CD14-positive monocyte (primary cell): ENCODE measurements at regions not wholly inside any gene's neighbourhood (a gene's known extent, or its start where the extent isn't known, plus 50 kb on each side); places are given as distances from the start of the nearest gene placed in this dataset.
A peak's percentile ranks its signal among the peaks of the same experiment; 100 is the strongest.

Experiments
- DNase-seq, 3 donors: peaks; one replicate each; pipeline ENCODE4 v3.0.0-alpha.2; 2011 to 2022
- H2AFZ ChIP-seq: 2 replicates; pipeline ENCODE4 v1.6.0; 2012; ENCODE audit warnings: mild to moderate bottlenecking, low read depth, low read length, inconsistent platforms; ENCODE audit not compliant: insufficient read depth, poor library complexity, severe bottlenecking
- H3K27ac ChIP-seq, 2 donors: 1 replicate in 1 of 2; 2 replicates in 1 of 2; pipeline ENCODE4 v1.5.1; 2012 to 2013; ENCODE audit warnings: low read length in 2 of 2, control low read depth in 1 of 2, inconsistent platforms in 1 of 2, low read depth in 1 of 2, mild to moderate bottlenecking in 1 of 2
- H3K27me3 ChIP-seq, 2 donors: one replicate each; pipeline versions ENCODE4 v1.6.0 to v1.6.1; 2011 to 2013; ENCODE audit warnings: low read length in 2 of 2; ENCODE audit not compliant: control insufficient read depth in 2 of 2, insufficient read depth in 2 of 2
- H3K36me3 ChIP-seq, 2 donors: replicated peaks in 1 of 2; 1 replicate in 1 of 2; 2 replicates in 1 of 2; pipeline versions ENCODE4 v1.5.1 to v1.6.1; 2012 to 2013; ENCODE audit warnings: low read length in 2 of 2, control low read depth in 1 of 2, inconsistent platforms in 1 of 2, mild to moderate bottlenecking in 1 of 2; ENCODE audit not compliant: insufficient read depth in 2 of 2, control insufficient read depth in 1 of 2
- H3K4me1 ChIP-seq, 2 donors: 1 replicate in 1 of 2; 2 replicates in 1 of 2; pipeline versions ENCODE4 v1.5.1 to v1.6.1; 2012 to 2013; ENCODE audit warnings: low read length in 2 of 2, control low read depth in 1 of 2, inconsistent platforms in 1 of 2, mild to moderate bottlenecking in 1 of 2, moderate library complexity in 1 of 2; ENCODE audit not compliant: insufficient read depth in 2 of 2, control insufficient read depth in 1 of 2
- H3K4me2 ChIP-seq: replicated peaks from 2 replicates; pipeline ENCODE3; 2012; ENCODE audit warnings: low read length, moderate library complexity, mild to moderate bottlenecking; ENCODE audit not compliant: poor library complexity, severe bottlenecking; ENCODE audit errors: extremely low read depth
- H3K4me3 ChIP-seq, 3 experiments: fragments of 200-600 bp in 1 of 3; sonication (generic) in 1 of 3; replicated peaks in 1 of 3; 1 replicate in 2 of 3; 2 replicates in 1 of 3; pipeline ENCODE4 v1.5.1; 2011 to 2013; ENCODE audit warnings: low read length in 3 of 3, mild to moderate bottlenecking in 3 of 3, control low read depth in 2 of 3, low read depth in 2 of 3, inconsistent platforms in 1 of 3, moderate library complexity in 1 of 3
- H3K79me2 ChIP-seq: 2 replicates; pipeline ENCODE4 v1.6.0; 2012; ENCODE audit warnings: mild to moderate bottlenecking, control low read depth, inconsistent platforms, low read length, moderate library complexity; ENCODE audit not compliant: insufficient read depth
- H3K9ac ChIP-seq: 2 replicates; pipeline ENCODE4 v1.6.0; 2017; ENCODE audit warnings: low read length, mild to moderate bottlenecking; ENCODE audit not compliant: insufficient read depth, poor library complexity, severe bottlenecking
- H3K9me3 ChIP-seq, 2 donors: replicated peaks in 1 of 2; 1 replicate in 1 of 2; 2 replicates in 1 of 2; pipeline versions ENCODE4 v1.5.1 to v1.6.1; 2012 to 2013; ENCODE audit warnings: low read length in 2 of 2, control low read depth in 1 of 2; ENCODE audit not compliant: control insufficient read depth in 1 of 2, insufficient read depth in 1 of 2
- H4K20me1 ChIP-seq: 2 replicates; pipeline ENCODE4 v1.6.0; 2012; ENCODE audit warnings: mild to moderate bottlenecking, low read length, control low read depth, moderate library complexity; ENCODE audit not compliant: insufficient read depth
- H3K27ac Mint-ChIP-seq, 7 donors: one replicate each; pipeline ENCODE4 v1.8.0; 2020; ENCODE audit warnings: mild to moderate bottlenecking in 7 of 7, mixed read lengths in 7 of 7, moderate library complexity in 6 of 7, inconsistent platforms in 2 of 7
- H3K27me3 Mint-ChIP-seq, 3 donors: one replicate each; pipeline ENCODE4 v1.8.0; 2021 to 2022; ENCODE audit warnings: low read depth in 3 of 3, mild to moderate bottlenecking in 3 of 3, mixed read lengths in 3 of 3, moderate library complexity in 3 of 3, inconsistent platforms in 1 of 3
- H3K36me3 Mint-ChIP-seq, 2 donors: one replicate each; pipeline ENCODE4 v1.8.0; 2020; ENCODE audit warnings: mixed read lengths in 2 of 2, inconsistent platforms in 1 of 2, mild to moderate bottlenecking in 1 of 2
- H3K4me1 Mint-ChIP-seq: one replicate; pipeline ENCODE4 v1.8.0; 2020; ENCODE audit warnings: mild to moderate bottlenecking, mixed read lengths
- H3K4me3 Mint-ChIP-seq, 2 donors: one replicate each; pipeline ENCODE4 v1.8.0; 2020; ENCODE audit warnings: mild to moderate bottlenecking in 2 of 2, mixed read lengths in 2 of 2, moderate library complexity in 1 of 2
- H3K9me3 Mint-ChIP-seq, 7 donors: one replicate each; pipeline ENCODE4 v1.8.0; 2020 to 2022; ENCODE audit warnings: mixed read lengths in 7 of 7, mild to moderate bottlenecking in 6 of 7, moderate library complexity in 6 of 7, inconsistent platforms in 2 of 7
- WGBS: methylation state at CpG from one replicate; pipeline ENCODE4 v1.1.5; 2013; ENCODE audit warnings: missing lambda C conversion rate; ENCODE audit not compliant: insufficient coverage; 5-methylcytosine and 5-hydroxymethylcytosine counted together
- intact Hi-C, 2 donors: fragments of 100-400 bp; cut with micrococcal nuclease; formaldehyde crosslinking; loops; one replicate each; pipeline versions ENCODE4 v1.15.0 to v1.15.1; 2023
- TF ChIP-seq, protein P1 (sequence below): fragments of 200-600 bp; IDR thresholded peaks from one replicate; pipeline ENCODE4 v1.8.0; 2022; ENCODE audit warnings: antibody characterized with exemption, mild to moderate bottlenecking

DNA sequence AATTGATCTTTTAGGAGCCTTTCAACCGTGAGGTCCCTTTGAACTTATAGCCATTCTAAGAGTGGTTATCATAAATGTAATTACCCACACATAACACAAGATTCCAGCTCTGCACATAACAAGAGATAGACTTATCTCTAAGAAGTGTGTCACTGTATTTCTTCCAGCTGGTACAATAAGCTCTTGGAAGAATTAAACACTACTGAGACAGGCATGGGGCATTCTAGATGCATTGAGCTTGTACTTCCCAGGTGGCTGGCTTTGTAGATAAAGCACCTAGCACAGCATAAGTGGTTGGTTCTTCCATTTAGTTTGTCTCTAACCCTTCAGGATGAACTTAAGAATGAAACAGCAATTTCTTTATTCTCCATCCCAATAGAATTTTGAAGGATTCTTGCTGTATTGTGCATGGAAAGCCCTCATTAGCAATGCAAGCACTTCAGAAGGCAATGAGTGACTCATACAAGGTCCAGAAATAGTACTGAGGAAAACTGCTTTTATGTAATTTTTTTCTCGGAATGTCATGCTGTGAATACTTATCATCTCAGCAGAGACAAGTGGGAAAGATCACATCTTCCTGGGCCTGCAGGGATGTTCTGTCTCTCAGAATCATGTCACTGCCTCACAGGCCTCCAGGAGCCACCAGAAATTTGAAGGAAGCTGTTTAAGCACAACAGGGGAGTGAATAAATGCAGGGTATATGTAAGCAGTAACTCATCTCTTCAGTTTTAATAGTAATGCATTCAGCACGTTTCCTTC lies 91.1 kb upstream of the CD180 start:
- H3K27me3 ChIP-seq, result no peaks in the 10 kb centered on the region
- no peaks in the 10 kb centered on the region for H3K9me3 ChIP-seq
- Mint-ChIP-seq H3K27ac (peak overlapping the region in 1 of 7 donors; percentile 46), H3K36me3 (no peaks in the 10 kb centered on the region), H3K9me3 (peaks cover 0 to 1% (median 0%) of the 10 kb centered on the region in 7 donors), H3K4me3 (no peak overlapping the region), H3K4me1 (peaks cover 26% of the 10 kb centered on the region), H3K27me3 (peaks cover 0 to 1% (median 0%) of the 10 kb centered on the region in 3 donors)
- H3K79me2 ChIP-seq, result no peaks in the 10 kb centered on the region
- H4K20me1 ChIP-seq, result no peaks in the 10 kb centered on the region
- no peak overlapping the region for H3K4me3 ChIP-seq
- TF ChIP-seq, protein P1, sequence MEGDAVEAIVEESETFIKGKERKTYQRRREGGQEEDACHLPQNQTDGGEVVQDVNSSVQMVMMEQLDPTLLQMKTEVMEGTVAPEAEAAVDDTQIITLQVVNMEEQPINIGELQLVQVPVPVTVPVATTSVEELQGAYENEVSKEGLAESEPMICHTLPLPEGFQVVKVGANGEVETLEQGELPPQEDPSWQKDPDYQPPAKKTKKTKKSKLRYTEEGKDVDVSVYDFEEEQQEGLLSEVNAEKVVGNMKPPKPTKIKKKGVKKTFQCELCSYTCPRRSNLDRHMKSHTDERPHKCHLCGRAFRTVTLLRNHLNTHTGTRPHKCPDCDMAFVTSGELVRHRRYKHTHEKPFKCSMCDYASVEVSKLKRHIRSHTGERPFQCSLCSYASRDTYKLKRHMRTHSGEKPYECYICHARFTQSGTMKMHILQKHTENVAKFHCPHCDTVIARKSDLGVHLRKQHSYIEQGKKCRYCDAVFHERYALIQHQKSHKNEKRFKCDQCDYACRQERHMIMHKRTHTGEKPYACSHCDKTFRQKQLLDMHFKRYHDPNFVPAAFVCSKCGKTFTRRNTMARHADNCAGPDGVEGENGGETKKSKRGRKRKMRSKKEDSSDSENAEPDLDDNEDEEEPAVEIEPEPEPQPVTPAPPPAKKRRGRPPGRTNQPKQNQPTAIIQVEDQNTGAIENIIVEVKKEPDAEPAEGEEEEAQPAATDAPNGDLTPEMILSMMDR, result no peak
- no peak overlapping the region for H3K27ac ChIP-seq
- 67% methylated on average over 1 of the region's 3 CpGs for WGBS
- DNase-seq, result no peak
- no peak overlapping the region for H3K4me2 ChIP-seq
- intact Hi-C loops, result no loop called here
- H3K4me1 ChIP-seq, result peaks cover 19 to 23% of the 10 kb centered on the region in 2 donors
- no peak overlapping the region for H3K9ac ChIP-seq
- no peak overlapping the region for H2AFZ ChIP-seq
- no peaks in the 10 kb centered on the region for H3K36me3 ChIP-seq

DNA sequence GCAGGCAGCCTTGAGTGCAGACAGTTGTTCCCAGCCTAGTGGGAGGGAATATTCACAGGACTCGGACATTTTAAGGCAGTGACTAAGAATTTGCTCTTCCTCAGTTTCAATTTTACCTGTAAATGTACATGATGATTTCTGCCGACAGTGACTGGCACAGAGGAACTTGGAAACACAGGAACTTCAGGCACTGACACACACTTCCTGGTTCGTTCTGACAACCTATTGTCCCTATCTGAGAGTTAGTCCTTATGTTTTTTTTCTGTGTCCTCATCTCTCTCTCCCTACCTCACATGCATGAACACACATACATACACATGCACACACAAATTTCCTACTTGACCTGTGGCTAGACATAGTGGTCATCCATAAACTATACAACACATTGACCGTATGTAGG lies 89.4 kb upstream of the CD180 start:
- peak in 2 of 3 donors; percentile 17 to 18 for DNase-seq
- H3K4me3 ChIP-seq, result no peak overlapping the region
- peak overlapping the region in 1 of 2 donors; percentile 16 for H3K4me3 Mint-ChIP-seq
- no peaks in the 10 kb centered on the region for H3K9me3 Mint-ChIP-seq
- TF ChIP-seq, protein P1, result no peak
- intact Hi-C loops, result no loop called here
- H4K20me1 ChIP-seq, result no peaks in the 10 kb centered on the region
- peaks cover 19 to 23% of the 10 kb centered on the region in 2 donors for H3K4me1 ChIP-seq
- H3K27me3 Mint-ChIP-seq, result peaks cover 0 to 1% (median 0%) of the 10 kb centered on the region in 3 donors
- peaks cover 26% of the 10 kb centered on the region for H3K4me1 Mint-ChIP-seq
- H3K9ac ChIP-seq, result peak overlapping the region; percentile 13
- peak overlapping the region in 2 of 7 donors; percentile 15 to 66 for H3K27ac Mint-ChIP-seq
- H3K27me3 ChIP-seq, result no peaks in the 10 kb centered on the region
- H2AFZ ChIP-seq, result peak overlapping the region; percentile 44
- H3K4me2 ChIP-seq, result peak overlapping the region; percentile 14
- no peaks in the 10 kb centered on the region for H3K79me2 ChIP-seq
- no peaks in the 10 kb centered on the region for H3K9me3 ChIP-seq
- H3K27ac ChIP-seq, result no peak overlapping the region
- H3K36me3 ChIP-seq, result no peaks in the 10 kb centered on the region
- no CpG with 5 or more reads among the region's 4 CpGs for WGBS
- H3K36me3 Mint-ChIP-seq, result no peaks in the 10 kb centered on the region
